ENCODE measurements at regions not wholly inside any gene's neighbourhood (a gene's known extent, or its start where the extent isn't known, plus 50 kb on each side); places are given as distances from the start of the nearest gene placed in this dataset.

GRCh38 chr5:56291661-56292374, 58.7 kb upstream of the ANKRD55 start:
- TF ChIP-seq POLR2AphosphoS5 (IDR thresholded peaks at IDR 0.05; ENCODE audit: low read depth): no peak
- TF ChIP-seq CTCF (IDR thresholded peaks at IDR 0.05; ENCODE audit: insufficient read depth, low read length): no peak
- no peak for TF ChIP-seq SPI1 (IDR thresholded peaks at IDR 0.05; ENCODE audit: borderline replicate concordance, low read depth)

Measured in HL-60 (cell line).